Tibial nerve (tissue), 4 donors: ENCODE measurements at regions not wholly inside any gene's neighbourhood (a gene's known extent, or its start where the extent isn't known, plus 50 kb on each side); places are given as distances from the start of the nearest gene placed in this dataset.

ENCODE experiments used
- DNase-seq, 2 donors: peaks; one replicate each; pipeline ENCODE4 v3.0.0-alpha.2; 2019; ENCODE audit warnings: low spot score in 2 of 2
- H3K27ac ChIP-seq, 4 donors: fragments of 200-600 bp; sonication (generic) in 3 of 4; one replicate each; pipeline ENCODE4 v1.5.1; 2017 to 2019; ENCODE audit warnings: mild to moderate bottlenecking in 1 of 4
- H3K27me3 ChIP-seq, 2 donors: fragments of 200-600 bp; sonication (generic) in 1 of 2; one replicate each; pipeline versions ENCODE4 v1.5.1 to v1.6.0; 2017 to 2019
- H3K36me3 ChIP-seq, 3 donors: fragments of 200-600 bp; sonication (generic); one replicate each; pipeline ENCODE4 v1.5.1; 2018 to 2019
- H3K4me1 ChIP-seq, 4 donors: fragments of 200-600 bp; sonication (generic) in 3 of 4; one replicate each; pipeline ENCODE4 v1.5.1; 2017 to 2019
- H3K4me3 ChIP-seq, 4 donors: fragments of 200-600 bp; sonication (generic) in 3 of 4; one replicate each; pipeline ENCODE4 v1.5.1; 2017 to 2019; ENCODE audit warnings: mild to moderate bottlenecking in 1 of 4, moderate library complexity in 1 of 4
- H3K9me3 ChIP-seq, 4 donors: fragments of 200-600 bp; sonication (generic) in 3 of 4; one replicate each; pipeline ENCODE4 v1.5.1; 2017 to 2019
- EP300 ChIP-seq, 2 donors: sonication (generic); formaldehyde crosslinking; IDR thresholded peaks; one replicate each; pipeline ENCODE4 v1.6.1; 2017; ENCODE audit warnings: antibody characterized with exemption in 2 of 2, mild to moderate bottlenecking in 1 of 2
- POLR2A ChIP-seq, 2 donors: fragments of 450-650 bp; IDR thresholded peaks; one replicate each; pipeline ENCODE4 v1.6.1; 2017; ENCODE audit warnings: antibody characterized with exemption in 2 of 2, mild to moderate bottlenecking in 2 of 2, moderate library complexity in 2 of 2
- WGBS, 2 donors: methylation state at CpG; one replicate each; pipeline ENCODE4 v1.1.5; 2018; 5-methylcytosine and 5-hydroxymethylcytosine counted together
- TF ChIP-seq, protein P1 (sequence below), 5 experiments: fragments of 200-600 bp in 3 of 5; fragments of 450-650 bp in 2 of 5; sonication (generic) in 3 of 5; IDR thresholded peaks; one replicate each; pipeline ENCODE4 v1.5.1; 2016 to 2019; ENCODE audit warnings: antibody characterized with exemption in 5 of 5, mild to moderate bottlenecking in 3 of 5, moderate library complexity in 2 of 5

DNA sequence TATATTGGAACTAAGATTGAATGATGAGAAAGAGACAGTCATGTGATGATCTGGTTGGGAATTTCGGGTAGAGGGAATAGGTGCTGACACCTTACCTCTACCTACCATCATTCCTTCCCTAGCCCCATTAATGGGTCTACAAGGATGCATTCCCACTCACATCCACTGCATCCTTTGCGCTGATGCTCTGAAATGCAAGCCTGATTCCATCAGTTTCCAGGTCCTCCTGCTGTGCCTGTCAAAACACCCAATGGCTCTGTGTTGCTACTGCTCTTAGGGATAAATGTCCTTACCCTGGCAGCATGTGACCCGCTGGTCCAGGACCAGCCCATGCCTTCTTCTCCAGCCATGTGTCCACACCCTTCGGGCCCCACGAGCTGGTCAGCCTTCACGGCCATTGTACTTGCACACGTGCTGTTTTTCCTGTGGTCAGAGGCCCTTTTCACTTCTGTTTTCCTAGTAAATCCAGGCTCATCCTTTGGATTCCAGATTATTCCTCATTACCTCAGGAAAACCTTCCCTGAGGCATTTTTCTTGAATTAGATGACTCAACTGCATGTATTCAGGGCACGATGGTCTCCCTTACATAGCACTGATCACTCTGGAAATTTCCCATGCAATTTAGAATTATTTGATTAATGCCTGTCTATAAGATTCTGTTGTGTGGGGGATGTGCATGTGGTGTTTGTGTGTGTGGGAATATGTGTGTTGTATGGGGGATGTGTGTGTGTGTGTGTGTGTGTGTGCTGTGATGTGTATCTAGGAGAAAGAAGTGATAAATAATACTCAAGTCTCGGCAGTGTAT is 185.0 kb downstream of the DIRAS2 start:
- WGBS, 2 donors = 74 to 77% methylated on average over 9 of the region's 9 CpGs
- DNase-seq = no peak
- TF ChIP-seq POLR2A (IDR thresholded peaks at IDR 0.05) (no peak), EP300 (IDR thresholded peaks at IDR 0.05) (no peak)
- TF ChIP-seq, protein P1, sequence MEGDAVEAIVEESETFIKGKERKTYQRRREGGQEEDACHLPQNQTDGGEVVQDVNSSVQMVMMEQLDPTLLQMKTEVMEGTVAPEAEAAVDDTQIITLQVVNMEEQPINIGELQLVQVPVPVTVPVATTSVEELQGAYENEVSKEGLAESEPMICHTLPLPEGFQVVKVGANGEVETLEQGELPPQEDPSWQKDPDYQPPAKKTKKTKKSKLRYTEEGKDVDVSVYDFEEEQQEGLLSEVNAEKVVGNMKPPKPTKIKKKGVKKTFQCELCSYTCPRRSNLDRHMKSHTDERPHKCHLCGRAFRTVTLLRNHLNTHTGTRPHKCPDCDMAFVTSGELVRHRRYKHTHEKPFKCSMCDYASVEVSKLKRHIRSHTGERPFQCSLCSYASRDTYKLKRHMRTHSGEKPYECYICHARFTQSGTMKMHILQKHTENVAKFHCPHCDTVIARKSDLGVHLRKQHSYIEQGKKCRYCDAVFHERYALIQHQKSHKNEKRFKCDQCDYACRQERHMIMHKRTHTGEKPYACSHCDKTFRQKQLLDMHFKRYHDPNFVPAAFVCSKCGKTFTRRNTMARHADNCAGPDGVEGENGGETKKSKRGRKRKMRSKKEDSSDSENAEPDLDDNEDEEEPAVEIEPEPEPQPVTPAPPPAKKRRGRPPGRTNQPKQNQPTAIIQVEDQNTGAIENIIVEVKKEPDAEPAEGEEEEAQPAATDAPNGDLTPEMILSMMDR (IDR thresholded peaks at IDR 0.05) = no peak
- Histone ChIP-seq H3K4me3 (no peak overlapping the region), H3K4me1 (no peaks in the 10 kb centered on the region), H3K27me3 (no peaks in the 10 kb centered on the region), H3K36me3 (no peaks in the 10 kb centered on the region), H3K9me3 (peaks cover 0 to 6% (median 0%) of the 10 kb centered on the region in 4 donors), H3K27ac (no peak overlapping the region)

DNA sequence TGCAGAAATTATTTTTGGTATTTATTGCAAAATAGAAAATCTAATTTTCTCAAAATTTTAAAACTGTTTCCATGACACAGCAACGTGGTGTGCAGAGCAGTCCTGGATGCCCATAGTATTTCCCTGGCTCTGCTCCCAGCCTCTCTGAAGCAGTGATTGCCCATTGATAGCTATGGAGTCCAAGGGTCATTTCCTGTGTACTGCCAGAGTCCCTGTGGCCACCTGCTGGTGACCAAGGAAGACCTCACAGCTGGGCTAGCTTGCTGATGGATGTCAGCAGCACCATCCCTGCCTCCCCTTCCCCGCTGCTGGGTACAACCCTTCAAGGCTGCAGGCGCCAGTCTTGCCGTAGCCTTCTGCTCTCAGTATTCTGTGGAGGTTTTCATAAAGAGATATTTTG is 184.1 kb downstream of the DIRAS2 start:
- DNase-seq = no peak
- Histone ChIP-seq H3K27me3 (no peaks in the 10 kb centered on the region), H3K4me1 (no peaks in the 10 kb centered on the region), H3K9me3 (peaks cover 0 to 4% (median 0%) of the 10 kb centered on the region in 4 donors), H3K36me3 (no peaks in the 10 kb centered on the region), H3K4me3 (no peak overlapping the region), H3K27ac (no peak overlapping the region)
- 47 to 60% methylated on average over 4 of the region's 4 CpGs for WGBS, 2 donors
- TF ChIP-seq EP300 (IDR thresholded peaks at IDR 0.05) = no peak
- TF ChIP-seq, protein P1 (IDR thresholded peaks at IDR 0.05) = peak in 1 of 5 experiments; percentile 6

DNA sequence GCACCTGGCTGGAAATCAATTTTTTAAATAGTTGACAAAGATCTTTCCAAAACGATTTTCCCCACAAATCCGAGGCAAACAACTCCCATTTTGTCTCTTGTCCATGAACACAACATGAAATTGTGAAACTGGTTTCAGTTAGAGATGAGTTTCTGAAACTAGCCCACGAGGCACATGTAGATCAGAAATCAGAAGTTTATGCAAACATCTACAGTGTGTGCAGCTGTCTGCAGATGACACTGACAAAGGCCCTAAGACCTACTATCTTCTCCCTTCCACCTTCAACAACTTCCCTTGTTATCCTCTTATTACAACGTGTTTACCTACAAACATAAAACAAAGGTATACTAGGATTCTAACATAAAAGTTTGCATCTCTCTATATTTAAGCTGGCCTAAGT is 183.3 kb downstream of the DIRAS2 start:
- H3K9me3 ChIP-seq = no peaks in the 10 kb centered on the region
- no peak for DNase-seq
- H3K27me3 ChIP-seq = no peaks in the 10 kb centered on the region
- no peak overlapping the region for H3K27ac ChIP-seq
- no peak overlapping the region for H3K4me3 ChIP-seq
- TF ChIP-seq POLR2A (IDR thresholded peaks at IDR 0.05) (no peak), EP300 (IDR thresholded peaks at IDR 0.05) (no peak)
- TF ChIP-seq, protein P1 (IDR thresholded peaks at IDR 0.05) = no peak
- no peaks in the 10 kb centered on the region for H3K36me3 ChIP-seq
- no peaks in the 10 kb centered on the region for H3K4me1 ChIP-seq
- WGBS, 2 donors = 61 to 84% methylated on average over 4 of the region's 4 CpGs

DNA sequence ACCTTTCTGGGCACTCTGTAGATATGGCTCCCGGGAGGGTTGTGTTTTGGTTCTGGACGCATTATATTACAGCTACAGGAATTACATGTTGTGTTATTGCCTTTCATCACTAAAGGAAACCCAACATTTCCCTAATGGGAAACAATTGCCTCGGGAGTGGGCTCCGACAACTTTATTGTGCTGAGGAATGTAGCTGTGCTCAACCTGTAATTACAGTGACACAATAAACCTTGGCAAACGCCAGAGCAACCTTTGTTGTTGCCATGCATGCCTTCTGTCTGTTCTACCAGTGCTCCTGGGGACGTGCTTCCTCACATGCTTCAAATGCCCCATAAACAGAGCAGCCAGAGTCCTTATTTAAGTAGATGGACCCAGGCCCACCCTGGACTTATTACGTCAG is 182.4 kb downstream of the DIRAS2 start:
- WGBS, 2 donors = 29 to 35% methylated on average over 7 of the region's 7 CpGs
- DNase-seq = no peak
- no peaks in the 10 kb centered on the region for H3K4me1 ChIP-seq
- no peaks in the 10 kb centered on the region for H3K27me3 ChIP-seq
- no peak for TF ChIP-seq EP300 (IDR thresholded peaks at IDR 0.05)
- no peak for TF ChIP-seq POLR2A (IDR thresholded peaks at IDR 0.05)
- TF ChIP-seq, protein P1 (IDR thresholded peaks at IDR 0.05) = no peak
- no peaks in the 10 kb centered on the region for H3K36me3 ChIP-seq
- no peak overlapping the region for H3K4me3 ChIP-seq
- no peak overlapping the region for H3K27ac ChIP-seq
- H3K9me3 ChIP-seq = no peaks in the 10 kb centered on the region

DNA sequence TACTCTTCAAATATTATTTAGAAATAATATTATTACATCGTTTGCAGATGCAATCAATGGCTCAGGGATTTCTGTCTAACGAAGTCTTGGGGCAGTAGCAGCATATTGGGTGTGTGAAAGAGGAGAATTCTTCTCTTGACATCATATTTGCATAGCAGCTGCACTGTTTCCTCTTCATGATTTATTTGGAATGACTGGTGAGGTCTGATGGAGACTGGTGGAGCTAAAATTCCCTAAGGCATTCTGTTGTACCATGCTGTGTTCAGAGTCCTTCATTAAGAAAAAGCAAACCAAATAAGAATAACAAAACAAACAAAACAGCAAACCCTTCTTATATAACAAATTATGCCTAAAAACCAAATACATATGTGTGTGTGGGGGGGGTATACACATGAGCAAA is 177.6 kb downstream of the DIRAS2 start:
- H3K4me1 ChIP-seq = no peaks in the 10 kb centered on the region
- no peaks in the 10 kb centered on the region for H3K36me3 ChIP-seq
- no peak overlapping the region for H3K4me3 ChIP-seq
- no peak overlapping the region for H3K27ac ChIP-seq
- 40 to 48% methylated on average over 2 of the region's 2 CpGs for WGBS, 2 donors
- no peak for DNase-seq
- TF ChIP-seq POLR2A (IDR thresholded peaks at IDR 0.05) (no peak), EP300 (IDR thresholded peaks at IDR 0.05) (no peak)
- TF ChIP-seq, protein P1 (IDR thresholded peaks at IDR 0.05) = no peak
- no peaks in the 10 kb centered on the region for H3K27me3 ChIP-seq
- H3K9me3 ChIP-seq = no peaks in the 10 kb centered on the region
